ENCODE measurements at regions not wholly inside any gene's neighbourhood (a gene's known extent, or its start where the extent isn't known, plus 50 kb on each side); places are given as distances from the start of the nearest gene placed in this dataset.
"Not testable (repeated sequence)": the region's sequence is repeated elsewhere in the genome, so short reads cannot be mapped to it uniquely, and the experiment has no call there.

DNA sequence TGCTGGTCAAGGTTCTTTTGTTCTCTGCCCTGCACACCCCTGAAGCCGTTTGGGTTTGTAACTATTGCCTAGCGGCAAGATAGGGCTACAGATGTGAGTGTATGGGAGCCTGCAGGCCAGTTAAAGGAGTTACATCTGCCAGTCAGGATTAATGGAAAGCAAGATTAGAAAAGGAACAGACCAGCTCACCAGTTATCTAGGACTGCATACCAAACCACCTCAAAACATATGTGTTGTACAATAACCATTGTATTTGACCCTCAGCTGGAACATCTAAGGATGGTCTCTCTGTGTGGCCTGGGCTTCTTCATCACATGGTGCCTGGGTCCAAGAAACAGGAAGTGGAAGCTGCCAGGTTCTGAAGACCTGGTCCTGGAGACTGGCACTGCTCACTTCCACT is 52.5 kb upstream of the FBXO28 start:
- no peaks in the 10 kb centered on the region for H3K79me2 ChIP-seq (ENCODE audit: control insufficient read depth, insufficient read depth, low read length, unreplicated experiment)
- H2AFZ ChIP-seq (ENCODE audit: low read length, unreplicated experiment): peak overlapping the region; percentile 13

DNA sequence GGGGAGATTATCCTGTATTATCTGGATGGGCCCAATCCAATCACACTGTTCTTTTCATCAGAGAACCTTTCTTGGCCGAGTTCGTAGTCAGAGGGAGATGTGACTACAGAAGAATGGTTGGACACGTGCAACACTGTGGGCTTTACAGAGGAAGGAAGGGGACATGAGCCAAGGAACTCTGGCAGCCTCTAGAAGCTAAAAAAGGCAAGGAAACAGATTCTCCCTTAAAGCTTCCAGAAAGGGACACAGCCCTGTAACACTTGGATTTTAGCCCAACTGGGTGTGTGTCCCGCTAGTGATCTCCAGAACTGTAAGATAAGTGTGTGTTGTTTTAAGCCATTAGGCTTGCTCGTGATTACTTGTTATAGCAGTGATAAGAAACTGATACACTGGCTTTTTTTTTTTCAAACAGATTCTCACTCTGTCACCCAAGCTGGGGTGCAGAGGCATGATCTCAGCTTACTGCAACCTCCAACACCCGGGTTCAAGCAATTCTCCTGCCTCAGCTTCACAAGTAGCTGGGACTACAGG is 53.9 kb upstream of the FBXO28 start:
- Histone ChIP-seq H3K27me3 (ENCODE audit: insufficient read depth, low read length) (no peaks in the 10 kb centered on the region), H3K79me2 (ENCODE audit: control insufficient read depth, insufficient read depth, low read length, unreplicated experiment) (no peaks in the 10 kb centered on the region), H3K4me1 (ENCODE audit: control insufficient read depth, insufficient read depth, low read length, unreplicated experiment) (peaks cover 16% of the 10 kb centered on the region), H3K27ac (ENCODE audit: low read depth, low read length) (no peak overlapping the region), H3K36me3 (ENCODE audit: insufficient read depth, low read length) (no peaks in the 10 kb centered on the region), H2AFZ (ENCODE audit: low read length, unreplicated experiment) (no peak overlapping the region), H3K4me3 (ENCODE audit: low read depth, low read length) (no peak overlapping the region)

More for the DNA sequence above, 52.5 kb upstream of the FBXO28 start:
- H3K27me3 ChIP-seq (ENCODE audit: insufficient read depth, low read length): no peaks in the 10 kb centered on the region
- peaks cover 22% of the 10 kb centered on the region for H3K4me1 ChIP-seq (ENCODE audit: control insufficient read depth, insufficient read depth, low read length, unreplicated experiment)
- H3K27ac ChIP-seq (ENCODE audit: low read depth, low read length): no peak overlapping the region
- no peak overlapping the region for H3K4me3 ChIP-seq (ENCODE audit: low read depth, low read length)
- no peaks in the 10 kb centered on the region for H3K36me3 ChIP-seq (ENCODE audit: insufficient read depth, low read length)

DNA sequence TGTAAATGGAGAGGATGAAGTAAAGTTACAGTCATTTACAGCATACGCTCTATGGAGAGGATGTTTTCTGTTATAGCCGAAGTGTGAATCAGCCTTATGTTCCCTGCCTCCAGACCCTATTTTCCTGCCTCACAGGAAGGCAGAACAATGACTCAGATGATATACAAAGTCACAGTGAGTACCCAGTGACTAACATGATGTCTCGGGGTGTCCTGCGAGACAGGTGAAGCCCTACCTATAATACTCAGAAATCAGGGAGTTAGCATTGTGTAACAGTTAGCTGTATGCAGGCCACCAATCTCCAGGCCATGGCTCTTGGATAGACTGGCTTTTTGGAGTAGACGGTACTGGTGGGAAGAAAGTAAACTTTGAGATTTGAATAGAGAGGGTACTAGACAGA is 55.6 kb upstream of the FBXO28 start:
- Histone ChIP-seq H3K27ac (ENCODE audit: low read depth, low read length) (no peak overlapping the region), H3K4me3 (ENCODE audit: low read depth, low read length) (no peak overlapping the region)

DNA sequence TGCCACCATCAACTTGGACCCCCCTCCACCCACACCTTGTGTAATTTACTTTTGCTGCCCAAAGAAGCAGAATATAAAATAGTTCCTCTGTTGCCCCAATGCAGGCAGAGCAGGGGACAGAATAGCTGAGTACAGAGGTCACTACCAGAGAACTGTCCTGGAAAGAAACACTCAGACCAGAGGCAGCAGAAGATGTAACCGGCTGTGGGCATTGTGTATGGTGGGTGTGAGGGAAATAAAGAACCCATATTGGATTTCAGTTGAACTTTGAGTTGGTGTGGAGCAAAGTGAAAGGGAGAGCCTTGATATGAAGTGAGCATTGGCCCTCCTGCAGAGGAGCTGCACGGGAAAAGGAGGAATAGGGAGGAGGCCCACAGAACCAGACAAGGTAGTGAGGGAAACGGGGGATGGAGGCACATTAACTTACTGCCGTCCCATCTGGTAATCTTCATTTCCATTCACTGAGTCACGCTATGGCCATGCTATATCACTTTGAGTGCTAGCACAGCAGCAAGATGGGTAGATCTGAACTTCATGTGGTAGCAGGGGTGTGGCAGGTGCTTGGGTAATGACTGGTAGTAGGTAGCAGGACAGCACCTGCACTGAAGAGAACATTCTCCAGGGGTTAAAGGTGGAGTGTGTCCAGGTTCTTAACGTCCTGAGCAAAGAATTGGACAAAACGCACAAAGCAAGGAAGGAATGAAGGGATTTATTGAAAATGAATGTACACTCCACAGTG is 56.3 kb upstream of the FBXO28 start:
- Histone ChIP-seq H3K27ac (ENCODE audit: low read depth, low read length) (no peak overlapping the region), H3K36me3 (ENCODE audit: insufficient read depth, low read length) (no peaks in the 10 kb centered on the region), H3K79me2 (ENCODE audit: control insufficient read depth, insufficient read depth, low read length, unreplicated experiment) (no peaks in the 10 kb centered on the region), H3K4me1 (ENCODE audit: control insufficient read depth, insufficient read depth, low read length, unreplicated experiment) (peaks cover 20% of the 10 kb centered on the region), H2AFZ (ENCODE audit: low read length, unreplicated experiment) (no peak overlapping the region), H3K4me3 (ENCODE audit: low read depth, low read length) (peak overlapping the region; percentile 15; the same call in 1 of the 2 replicates), H3K27me3 (ENCODE audit: insufficient read depth, low read length) (no peaks in the 10 kb centered on the region)

More for the DNA sequence above, 55.6 kb upstream of the FBXO28 start:
- Histone ChIP-seq H2AFZ (ENCODE audit: low read length, unreplicated experiment) (no peak overlapping the region), H3K27me3 (ENCODE audit: insufficient read depth, low read length) (no peaks in the 10 kb centered on the region), H3K36me3 (ENCODE audit: insufficient read depth, low read length) (no peaks in the 10 kb centered on the region), H3K79me2 (ENCODE audit: control insufficient read depth, insufficient read depth, low read length, unreplicated experiment) (no peaks in the 10 kb centered on the region), H3K4me1 (ENCODE audit: control insufficient read depth, insufficient read depth, low read length, unreplicated experiment) (peaks cover 15% of the 10 kb centered on the region)

DNA sequence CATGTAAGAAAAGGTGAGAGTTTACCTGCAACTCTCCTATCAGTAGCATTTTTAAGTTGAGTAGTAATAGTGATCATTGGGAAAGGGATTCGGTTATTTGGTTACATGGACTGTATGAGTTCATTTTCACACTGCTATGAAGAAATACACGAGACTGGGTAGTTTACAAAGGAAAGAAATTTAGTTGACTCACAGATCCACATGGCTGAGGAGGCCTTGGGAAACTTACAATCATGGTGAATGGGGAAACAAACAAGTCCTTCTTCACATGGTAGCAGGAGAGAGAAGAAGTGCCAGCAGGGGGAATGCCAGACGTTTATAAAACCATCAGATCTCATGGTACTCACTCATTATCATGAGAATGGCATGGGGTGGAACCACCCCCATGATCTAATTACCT is 59.3 kb upstream of the FBXO28 start:
- Histone ChIP-seq H3K79me2 (ENCODE audit: control insufficient read depth, insufficient read depth, low read length, unreplicated experiment) (no peaks in the 10 kb centered on the region), H2AFZ (ENCODE audit: low read length, unreplicated experiment) (no peak overlapping the region), H3K4me1 (ENCODE audit: control insufficient read depth, insufficient read depth, low read length, unreplicated experiment) (peaks cover 35% of the 10 kb centered on the region), H3K27me3 (ENCODE audit: insufficient read depth, low read length) (no peaks in the 10 kb centered on the region), H3K36me3 (ENCODE audit: insufficient read depth, low read length) (no peaks in the 10 kb centered on the region), H3K4me3 (ENCODE audit: low read depth, low read length) (no peak overlapping the region), H3K27ac (ENCODE audit: low read depth, low read length) (no peak overlapping the region)

DNA sequence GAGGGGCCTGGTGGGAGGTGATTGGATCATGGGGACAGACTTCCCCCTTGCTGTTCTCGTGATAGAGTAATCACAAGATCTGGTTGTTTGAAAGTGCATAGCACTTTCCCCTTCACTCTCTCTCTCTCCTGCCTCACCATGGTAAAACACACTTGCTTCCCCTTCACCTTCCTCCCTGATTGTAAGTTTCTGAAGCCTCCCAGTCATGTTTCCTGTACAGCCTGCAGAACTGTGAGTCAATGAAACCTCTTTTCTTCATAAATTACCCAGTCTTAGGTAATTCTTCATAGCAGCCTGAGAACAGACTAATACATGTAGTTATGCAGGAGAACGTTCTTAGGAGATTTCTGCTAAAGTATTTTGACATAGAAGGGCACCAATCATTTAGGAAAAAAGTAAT is 59.9 kb upstream of the FBXO28 start:
- Histone ChIP-seq H3K4me1 (ENCODE audit: control insufficient read depth, insufficient read depth, low read length, unreplicated experiment) (peaks cover 35% of the 10 kb centered on the region), H3K79me2 (ENCODE audit: control insufficient read depth, insufficient read depth, low read length, unreplicated experiment) (no peaks in the 10 kb centered on the region), H2AFZ (ENCODE audit: low read length, unreplicated experiment) (no peak overlapping the region)

DNA sequence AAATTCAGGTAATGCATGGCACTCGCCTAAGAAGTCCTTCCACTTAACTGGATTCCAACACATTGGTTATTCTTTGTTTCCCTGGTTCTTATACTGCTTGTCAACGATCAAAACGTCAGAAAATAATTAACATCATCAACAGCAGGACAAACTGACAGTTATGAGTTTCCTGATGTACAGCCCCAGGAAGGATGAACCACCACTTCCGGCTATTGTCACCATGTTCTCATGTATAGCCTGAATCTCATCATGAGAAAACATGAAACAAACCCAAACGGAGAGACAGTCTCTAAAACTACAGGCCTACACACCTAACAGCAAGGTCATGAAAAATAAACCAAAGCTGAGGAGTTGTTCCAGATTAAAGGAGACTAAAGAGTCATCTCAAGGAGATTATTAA is 60.5 kb upstream of the FBXO28 start:
- Histone ChIP-seq H3K27ac (ENCODE audit: low read depth, low read length) (peak overlapping the region; percentile 12; the same call in 1 of the 2 replicates), H3K4me1 (ENCODE audit: control insufficient read depth, insufficient read depth, low read length, unreplicated experiment) (peaks cover 35% of the 10 kb centered on the region), H2AFZ (ENCODE audit: low read length, unreplicated experiment) (no peak overlapping the region), H3K27me3 (ENCODE audit: insufficient read depth, low read length) (no peaks in the 10 kb centered on the region), H3K4me3 (ENCODE audit: low read depth, low read length) (no peak overlapping the region), H3K79me2 (ENCODE audit: control insufficient read depth, insufficient read depth, low read length, unreplicated experiment) (no peaks in the 10 kb centered on the region), H3K36me3 (ENCODE audit: insufficient read depth, low read length) (no peaks in the 10 kb centered on the region)

More for the DNA sequence above, 59.9 kb upstream of the FBXO28 start:
- no peak overlapping the region for H3K27ac ChIP-seq (ENCODE audit: low read depth, low read length)
- H3K36me3 ChIP-seq (ENCODE audit: insufficient read depth, low read length): no peaks in the 10 kb centered on the region
- no peak overlapping the region for H3K4me3 ChIP-seq (ENCODE audit: low read depth, low read length)
- no peaks in the 10 kb centered on the region for H3K27me3 ChIP-seq (ENCODE audit: insufficient read depth, low read length)

DNA sequence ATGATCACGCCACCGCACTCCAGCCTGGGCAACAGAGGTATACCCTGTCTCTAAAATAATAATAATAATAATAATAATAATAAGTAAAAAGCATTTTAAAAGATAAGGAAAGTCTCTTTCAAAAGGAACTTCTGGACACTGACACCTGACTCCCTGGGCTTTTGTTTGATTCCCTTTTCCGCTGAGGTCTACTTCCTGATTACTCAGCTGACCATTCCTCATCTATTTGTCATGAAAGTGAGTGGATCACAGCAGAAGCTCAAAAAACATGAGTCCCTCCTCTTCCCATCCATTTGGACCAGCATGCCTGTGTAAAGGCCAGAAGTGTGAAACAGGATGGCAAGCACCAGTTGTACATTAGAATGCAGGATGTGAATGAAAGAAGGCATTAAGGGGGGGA is 61.1 kb upstream of the FBXO28 start:
- Histone ChIP-seq H3K27me3 (ENCODE audit: insufficient read depth, low read length) (no peaks in the 10 kb centered on the region), H3K4me3 (ENCODE audit: low read depth, low read length) (no peak overlapping the region), H3K79me2 (ENCODE audit: control insufficient read depth, insufficient read depth, low read length, unreplicated experiment) (no peaks in the 10 kb centered on the region), H2AFZ (ENCODE audit: low read length, unreplicated experiment) (no peak overlapping the region), H3K4me1 (ENCODE audit: control insufficient read depth, insufficient read depth, low read length, unreplicated experiment) (peaks cover 30% of the 10 kb centered on the region), H3K27ac (ENCODE audit: low read depth, low read length) (peak overlapping the region; percentile 71), H3K36me3 (ENCODE audit: insufficient read depth, low read length) (no peaks in the 10 kb centered on the region)

DNA sequence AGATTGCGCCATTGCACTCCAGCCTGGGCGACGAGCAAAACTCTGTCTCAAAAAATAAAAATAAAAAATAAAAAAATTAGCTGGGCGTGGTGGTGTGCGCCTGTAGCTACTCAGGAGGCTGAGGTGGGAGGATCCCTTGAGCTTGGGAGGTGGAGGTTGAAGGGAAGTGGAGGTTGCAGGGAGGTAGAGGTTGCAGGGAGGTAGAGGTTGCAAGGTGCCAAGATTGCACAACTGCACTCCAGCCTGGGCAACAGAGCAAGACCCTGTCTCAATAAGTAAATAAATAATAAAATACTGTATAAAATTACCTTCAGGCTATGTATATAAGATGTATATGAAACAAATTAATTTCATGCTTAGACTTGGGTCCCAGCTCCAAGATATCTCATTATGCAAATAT is 62.1 kb upstream of the FBXO28 start:
- H3K36me3 ChIP-seq (ENCODE audit: insufficient read depth, low read length); H2AFZ ChIP-seq (ENCODE audit: low read length, unreplicated experiment); H3K4me3 ChIP-seq (ENCODE audit: low read depth, low read length); H3K79me2 ChIP-seq (ENCODE audit: control insufficient read depth, insufficient read depth, low read length, unreplicated experiment); H3K27me3 ChIP-seq (ENCODE audit: insufficient read depth, low read length): not testable (repeated sequence)
- Histone ChIP-seq H3K27ac (ENCODE audit: low read depth, low read length) (peak overlapping the region; percentile 71; the same call in 1 of the 2 replicates), H3K4me1 (ENCODE audit: control insufficient read depth, insufficient read depth, low read length, unreplicated experiment) (peaks cover 24% of the 10 kb centered on the region)

DNA sequence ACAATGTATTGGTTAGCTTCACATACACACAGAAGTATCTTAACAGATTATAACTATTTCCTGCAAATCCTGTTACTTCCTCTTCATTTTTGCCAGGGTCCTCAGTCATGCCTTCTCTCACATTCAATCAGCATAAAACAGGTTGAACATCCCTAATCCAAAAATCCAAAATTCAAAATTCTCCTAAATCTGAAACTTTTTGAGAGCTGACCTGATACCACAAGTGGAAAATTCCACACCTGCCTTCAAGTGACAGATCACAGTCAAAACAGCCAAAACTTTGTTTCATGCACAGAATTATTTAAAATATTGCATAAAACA is 62.9 kb upstream of the FBXO28 start:
- Histone ChIP-seq H3K4me3 (ENCODE audit: low read depth, low read length) (no peak overlapping the region), H3K79me2 (ENCODE audit: control insufficient read depth, insufficient read depth, low read length, unreplicated experiment) (no peaks in the 10 kb centered on the region), H2AFZ (ENCODE audit: low read length, unreplicated experiment) (no peak overlapping the region), H3K27me3 (ENCODE audit: insufficient read depth, low read length) (no peaks in the 10 kb centered on the region), H3K36me3 (ENCODE audit: insufficient read depth, low read length) (no peaks in the 10 kb centered on the region), H3K4me1 (ENCODE audit: control insufficient read depth, insufficient read depth, low read length, unreplicated experiment) (peaks cover 24% of the 10 kb centered on the region), H3K27ac (ENCODE audit: low read depth, low read length) (no peak overlapping the region)

DNA sequence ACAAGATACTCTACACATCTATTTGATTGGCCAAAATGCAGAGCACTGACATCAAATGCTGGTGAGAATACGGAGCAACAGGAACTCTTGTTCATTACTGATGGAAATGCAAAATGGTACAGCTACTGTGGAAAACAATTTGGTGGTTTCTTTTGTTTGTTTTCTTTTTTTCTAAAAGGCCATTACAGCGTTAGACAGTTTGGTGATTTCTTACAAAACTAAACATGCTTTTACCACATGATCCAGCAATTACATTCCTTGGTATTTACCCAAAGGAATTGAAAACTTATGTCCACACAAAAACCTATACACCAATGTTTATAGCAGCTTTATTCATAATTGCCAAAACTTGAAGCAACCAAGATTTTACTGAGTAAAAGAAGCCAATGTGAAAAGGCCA is 66.4 kb upstream of the FBXO28 start:
- no peaks in the 10 kb centered on the region for H3K79me2 ChIP-seq (ENCODE audit: control insufficient read depth, insufficient read depth, low read length, unreplicated experiment)
- H3K36me3 ChIP-seq (ENCODE audit: insufficient read depth, low read length): no peaks in the 10 kb centered on the region
- H3K27ac ChIP-seq (ENCODE audit: low read depth, low read length): no peak overlapping the region
- no peaks in the 10 kb centered on the region for H3K27me3 ChIP-seq (ENCODE audit: insufficient read depth, low read length)
- no peak overlapping the region for H3K4me3 ChIP-seq (ENCODE audit: low read depth, low read length)
- peak overlapping the region; percentile 50 for H2AFZ ChIP-seq (ENCODE audit: low read length, unreplicated experiment)
- H3K4me1 ChIP-seq (ENCODE audit: control insufficient read depth, insufficient read depth, low read length, unreplicated experiment): peaks cover 14% of the 10 kb centered on the region
